NB4 (cell line): ENCODE measurements at regions not wholly inside any gene's neighbourhood (a gene's known extent, or its start where the extent isn't known, plus 50 kb on each side); places are given as distances from the start of the nearest gene placed in this dataset.

Source experiments
- CTCF ChIP-seq: IDR thresholded peaks from one replicate; pipeline ENCODE4 v1.5.1; 2012; ENCODE audit warnings: low read depth, low read length
- MAX ChIP-seq: IDR thresholded peaks from 2 replicates; pipeline ENCODE4 v1.6.1; 2011; ENCODE audit warnings: low read depth, low read length
- MYC ChIP-seq: IDR thresholded peaks from 2 replicates; pipeline ENCODE4 v1.6.1; 2011; ENCODE audit warnings: low read depth, low read length
- POLR2A ChIP-seq: IDR thresholded peaks from 2 replicates; pipeline ENCODE4 v1.6.1; 2011; ENCODE audit warnings: mild to moderate bottlenecking; ENCODE audit not compliant: insufficient read length; ENCODE audit errors: extremely low read depth

GRCh38 chr16:79898703-79899102 lies 298.2 kb upstream of the MAF start:
- TF ChIP-seq POLR2A: no peak
- no peak for TF ChIP-seq CTCF
- TF ChIP-seq MAX: no peak
- no peak for TF ChIP-seq MYC
